Breast epithelium (tissue), 3 donors: ENCODE measurements at regions not wholly inside any gene's neighbourhood (a gene's known extent, or its start where the extent isn't known, plus 50 kb on each side); places are given as distances from the start of the nearest gene placed in this dataset.

ENCODE experiments used
- CTCF ChIP-seq, 3 donors: fragments of 450-650 bp; IDR thresholded peaks; one replicate each; pipeline ENCODE4 v1.5.1; 2016 to 2017; ENCODE audit warnings: antibody characterized with exemption in 3 of 3, mild to moderate bottlenecking in 3 of 3, moderate library complexity in 3 of 3
- POLR2A ChIP-seq: fragments of 450-650 bp; IDR thresholded peaks from one replicate; pipeline ENCODE4 v1.6.1; 2016; ENCODE audit warnings: antibody characterized with exemption, mild to moderate bottlenecking, moderate library complexity
- POLR2AphosphoS5 ChIP-seq, 3 donors: sonication (generic); formaldehyde crosslinking; IDR thresholded peaks; one replicate each; pipeline ENCODE4 v1.6.1; 2017; ENCODE audit warnings: antibody characterized with exemption in 3 of 3

GRCh38 chr19:5282901-5283300 is 57.7 kb downstream of the PTPRS start:
- no peak for TF ChIP-seq CTCF (IDR thresholded peaks at IDR 0.05)
- no peak for TF ChIP-seq POLR2A
- no peak for TF ChIP-seq POLR2AphosphoS5 (IDR thresholded peaks at IDR 0.05)
